HG03280 (cell line): ENCODE measurements at regions not wholly inside any gene's neighbourhood (a gene's known extent, or its start where the extent isn't known, plus 50 kb on each side); places are given as distances from the start of the nearest gene placed in this dataset.

ENCODE experiments used
- ATAC-seq: cut with Tn5 transposase; IDR thresholded peaks from one replicate; pipeline ENCODE4 v1.9.1; 2021; ENCODE audit warnings: mild to moderate bottlenecking, moderate library complexity; ENCODE audit not compliant: unreplicated experiment

- no peak for ATAC-seq
Measured at GRCh38 chr6:84282550-84282949, 55.1 kb upstream of the CEP162 start.

DNA sequence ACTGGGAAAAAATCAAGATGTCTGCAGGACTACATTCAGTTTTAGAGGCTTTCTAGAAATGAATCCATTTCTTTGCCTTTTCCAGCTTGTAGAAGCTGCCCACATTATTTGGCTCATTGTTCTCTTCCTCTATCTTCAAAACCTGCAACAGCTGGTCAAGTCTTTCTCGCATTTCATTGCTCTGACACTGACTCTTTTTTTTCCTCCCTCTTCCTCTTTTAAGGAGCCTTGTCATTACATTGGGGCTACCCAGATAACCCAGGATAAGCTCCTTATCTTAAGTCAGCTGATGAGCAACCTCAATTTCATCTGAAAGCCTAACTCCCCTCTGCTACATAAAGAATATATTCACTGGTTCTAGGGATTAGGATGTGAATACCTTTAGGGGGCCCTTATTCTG is 53.2 kb upstream of the CEP162 start:
- no peak for ATAC-seq

DNA sequence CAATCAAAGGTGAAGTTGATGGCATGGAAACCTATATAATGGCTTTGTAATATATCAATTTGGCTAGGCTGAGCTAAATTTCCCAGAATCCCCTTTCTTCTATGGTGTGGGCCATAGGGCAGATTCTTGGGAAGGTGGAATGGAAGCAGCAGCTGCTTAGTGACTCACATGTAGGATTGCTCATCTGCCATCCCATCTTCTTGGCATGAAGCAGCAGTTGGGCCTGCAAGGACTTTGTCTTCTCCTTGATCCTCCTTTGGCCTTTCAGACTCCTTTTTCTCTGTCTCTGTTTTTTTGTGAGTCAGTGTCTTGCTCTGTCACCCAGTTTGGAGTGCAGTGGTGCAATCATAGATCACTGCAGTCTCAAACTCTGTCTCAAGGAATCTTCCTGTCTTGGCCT is 52.6 kb upstream of the CEP162 start:
- ATAC-seq = no peak

DNA sequence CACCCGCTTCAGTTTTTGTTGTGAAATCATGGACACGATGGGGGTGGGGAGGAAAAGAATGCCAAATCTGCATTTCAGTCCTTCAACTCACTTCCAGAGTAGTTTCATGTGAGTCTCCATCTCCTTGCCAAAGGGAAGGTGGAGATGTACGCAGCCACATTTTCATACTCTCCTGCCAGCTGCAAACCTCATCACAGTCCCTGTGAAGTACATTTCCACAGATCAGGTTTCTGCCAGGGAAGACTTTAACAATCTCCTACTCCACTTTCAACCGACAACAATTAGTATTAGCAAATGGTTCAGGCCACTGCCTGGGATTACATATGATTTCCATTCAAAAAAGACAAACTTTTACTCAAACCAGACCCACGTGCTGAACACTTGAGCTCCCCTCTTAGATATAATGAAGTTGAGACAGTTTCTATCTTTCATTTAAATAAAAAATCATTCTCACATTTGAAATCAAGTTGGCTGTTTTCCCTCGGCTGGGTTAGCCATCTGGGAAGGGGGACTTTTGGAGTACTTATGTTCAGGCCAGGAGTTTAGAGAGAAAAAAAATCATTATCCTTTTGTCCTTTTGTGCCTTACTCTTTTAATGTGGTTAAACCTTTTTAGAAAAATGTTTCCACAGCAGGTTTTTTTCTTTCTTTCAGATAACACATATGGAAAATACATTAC is 51.0 kb upstream of the CEP162 start:
- ATAC-seq = no peak
